ENCODE measurements at regions not wholly inside any gene's neighbourhood (a gene's known extent, or its start where the extent isn't known, plus 50 kb on each side); places are given as distances from the start of the nearest gene placed in this dataset.

GRCh38 chr1:239725933-239726332, 339.6 kb downstream of the CHRM3 start:
- no peak for DNase-seq (ENCODE audit: low read depth in 1 of 2, low spot score in 1 of 2)

- no peak for DNase-seq (ENCODE audit: low read depth in 1 of 2, low spot score in 1 of 2)
Measured at GRCh38 chr1:239730378-239730777, 344.0 kb downstream of the CHRM3 start.

GRCh38 chr1:239731082-239731748, 344.8 kb downstream of the CHRM3 start:
- DNase-seq (ENCODE audit: low read depth in 1 of 2, low spot score in 1 of 2): no peak

- no peak for DNase-seq (ENCODE audit: low read depth in 1 of 2, low spot score in 1 of 2)
Measured at GRCh38 chr1:239732770-239733169, 346.4 kb downstream of the CHRM3 start.

- DNase-seq (ENCODE audit: low read depth in 1 of 2, low spot score in 1 of 2): no peak
Measured at GRCh38 chr1:239733995-239734394, 347.6 kb downstream of the CHRM3 start.

- DNase-seq (ENCODE audit: low read depth in 1 of 2, low spot score in 1 of 2): no peak
Measured at GRCh38 chr1:239735111-239735510, 348.7 kb downstream of the CHRM3 start.

GRCh38 chr1:239736479-239736878, 350.1 kb downstream of the CHRM3 start:
- no peak for DNase-seq (ENCODE audit: low read depth in 1 of 2, low spot score in 1 of 2)

- no peak for DNase-seq (ENCODE audit: low read depth in 1 of 2, low spot score in 1 of 2)
Measured at GRCh38 chr1:239739375-239739774, 352.3 kb upstream of the FMN2 start.

GRCh38 chr1:239739919-239740318, 351.8 kb upstream of the FMN2 start:
- DNase-seq (ENCODE audit: low read depth in 1 of 2, low spot score in 1 of 2): no peak

GRCh38 chr1:239742416-239743109, 349.1 kb upstream of the FMN2 start:
- DNase-seq (ENCODE audit: low read depth in 1 of 2, low spot score in 1 of 2): no peak

- no peak for DNase-seq (ENCODE audit: low read depth in 1 of 2, low spot score in 1 of 2)
Measured at GRCh38 chr1:239744851-239745250, 346.8 kb upstream of the FMN2 start.

GRCh38 chr1:239755107-239755912, 336.4 kb upstream of the FMN2 start:
- no peak for DNase-seq (ENCODE audit: low read depth in 1 of 2, low spot score in 1 of 2)

GRCh38 chr1:239757716-239758115, 334.0 kb upstream of the FMN2 start:
- no peak for DNase-seq (ENCODE audit: low read depth in 1 of 2, low spot score in 1 of 2)

GRCh38 chr1:239758756-239759155, 332.9 kb upstream of the FMN2 start:
- no peak for DNase-seq (ENCODE audit: low read depth in 1 of 2, low spot score in 1 of 2)

- no peak for DNase-seq (ENCODE audit: low read depth in 1 of 2, low spot score in 1 of 2)
Measured at GRCh38 chr1:239761509-239761908, 330.2 kb upstream of the FMN2 start.

- DNase-seq (ENCODE audit: low read depth in 1 of 2, low spot score in 1 of 2): no peak
Measured at GRCh38 chr1:239763850-239764249, 327.8 kb upstream of the FMN2 start.

- no peak for DNase-seq (ENCODE audit: low read depth in 1 of 2, low spot score in 1 of 2)
Measured at GRCh38 chr1:239764546-239764945, 327.1 kb upstream of the FMN2 start.

- DNase-seq (ENCODE audit: low read depth in 1 of 2, low spot score in 1 of 2): no peak
Measured at GRCh38 chr1:239765163-239765562, 326.5 kb upstream of the FMN2 start.

- no peak for DNase-seq (ENCODE audit: low read depth in 1 of 2, low spot score in 1 of 2)
Measured at GRCh38 chr1:239771550-239771949, 320.1 kb upstream of the FMN2 start.

- DNase-seq (ENCODE audit: low read depth in 1 of 2, low spot score in 1 of 2): no peak
Measured at GRCh38 chr1:239772446-239772845, 319.2 kb upstream of the FMN2 start.

GRCh38 chr1:239775466-239775865, 316.2 kb upstream of the FMN2 start:
- DNase-seq (ENCODE audit: low read depth in 1 of 2, low spot score in 1 of 2): no peak

- DNase-seq (ENCODE audit: low read depth in 1 of 2, low spot score in 1 of 2): no peak
Measured at GRCh38 chr1:239778208-239778813, 313.4 kb upstream of the FMN2 start.
